Prostate gland (tissue), 2 donors: ENCODE measurements at regions not wholly inside any gene's neighbourhood (a gene's known extent, or its start where the extent isn't known, plus 50 kb on each side); places are given as distances from the start of the nearest gene placed in this dataset.

ENCODE experiments used
- DNase-seq: peaks from one replicate; pipeline ENCODE4 v3.0.0-alpha.2; 2019; ENCODE audit warnings: low spot score
- H3K27ac ChIP-seq, 2 donors: fragments of 200-600 bp; sonication (generic); 2 replicates each; pipeline ENCODE4 v1.5.1; 2017 to 2019
- H3K27me3 ChIP-seq: fragments of 200-600 bp; sonication (generic); replicated peaks from 2 replicates; pipeline ENCODE4 v1.5.1; 2019; ENCODE audit not compliant: insufficient read depth
- H3K36me3 ChIP-seq, 2 donors: fragments of 200-600 bp; sonication (generic); 1 replicate in 1 of 2; 2 replicates in 1 of 2; pipeline versions ENCODE4 v1.5.1 to v1.8.1; 2017 to 2019
- H3K4me1 ChIP-seq: fragments of 200-600 bp; sonication (generic); replicated peaks from 2 replicates; pipeline ENCODE4 v1.5.1; 2019
- H3K4me3 ChIP-seq, 2 donors: fragments of 200-600 bp; sonication (generic); 2 replicates each; pipeline ENCODE4 v1.5.1; 2017 to 2019
- H3K9me3 ChIP-seq: fragments of 200-600 bp; sonication (generic); 2 replicates; pipeline ENCODE4 v1.5.1; 2017
- POLR2A ChIP-seq: fragments of 450-650 bp; IDR thresholded peaks from one replicate; pipeline ENCODE4 v1.6.1; 2016; ENCODE audit warnings: antibody characterized with exemption, mild to moderate bottlenecking
- POLR2AphosphoS5 ChIP-seq: sonication (generic); formaldehyde crosslinking; IDR thresholded peaks from one replicate; pipeline ENCODE4 v1.6.1; 2017; ENCODE audit warnings: antibody characterized with exemption
- WGBS: methylation state at CpG from one replicate; pipeline ENCODE4 v1.1.5; 2018; 5-methylcytosine and 5-hydroxymethylcytosine counted together
- intact Hi-C: fragments of 100-400 bp; cut with DNase I; formaldehyde crosslinking; loops from one replicate; pipeline ENCODE4 v1.14.2; 2022
- TF ChIP-seq, protein P1 (sequence below), 4 experiments: fragments of 200-600 bp in 2 of 4; fragments of 450-650 bp in 2 of 4; sonication (generic) in 2 of 4; IDR thresholded peaks; 1 replicate in 3 of 4; 2 replicates in 1 of 4; pipeline ENCODE4 v1.5.1; 2016 to 2019; ENCODE audit warnings: antibody characterized with exemption in 4 of 4, mild to moderate bottlenecking in 2 of 4, moderate library complexity in 2 of 4

DNA sequence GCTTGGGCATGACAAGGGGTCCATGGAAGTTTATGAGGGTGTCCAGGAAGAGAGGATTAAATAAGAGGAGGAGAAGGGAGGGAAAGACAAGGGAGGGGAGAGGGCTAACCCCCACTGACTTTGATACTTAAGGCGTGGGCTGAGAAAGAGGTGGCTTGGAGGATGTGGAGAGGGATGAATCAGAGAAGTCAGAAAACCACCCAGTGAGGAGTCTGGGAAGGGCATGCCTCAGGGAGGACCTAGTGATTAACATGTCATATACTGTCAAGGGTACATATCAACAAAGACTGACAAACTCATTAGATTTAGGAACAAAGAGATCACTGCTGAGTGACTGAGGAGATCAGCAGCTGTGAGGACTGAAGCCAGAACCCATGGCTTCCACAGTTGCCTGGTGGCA, 145.4 kb downstream of the IRX5 start:
- Histone ChIP-seq H3K4me3 (no peak overlapping the region), H3K27me3 (no peaks in the 10 kb centered on the region), H3K27ac (no peak overlapping the region), H3K36me3 (no peaks in the 10 kb centered on the region), H3K9me3 (no peaks in the 10 kb centered on the region), H3K4me1 (no peaks in the 10 kb centered on the region)
- DNase-seq, result no peak
- TF ChIP-seq POLR2A (no peak), POLR2AphosphoS5 (no peak)
- TF ChIP-seq, protein P1, sequence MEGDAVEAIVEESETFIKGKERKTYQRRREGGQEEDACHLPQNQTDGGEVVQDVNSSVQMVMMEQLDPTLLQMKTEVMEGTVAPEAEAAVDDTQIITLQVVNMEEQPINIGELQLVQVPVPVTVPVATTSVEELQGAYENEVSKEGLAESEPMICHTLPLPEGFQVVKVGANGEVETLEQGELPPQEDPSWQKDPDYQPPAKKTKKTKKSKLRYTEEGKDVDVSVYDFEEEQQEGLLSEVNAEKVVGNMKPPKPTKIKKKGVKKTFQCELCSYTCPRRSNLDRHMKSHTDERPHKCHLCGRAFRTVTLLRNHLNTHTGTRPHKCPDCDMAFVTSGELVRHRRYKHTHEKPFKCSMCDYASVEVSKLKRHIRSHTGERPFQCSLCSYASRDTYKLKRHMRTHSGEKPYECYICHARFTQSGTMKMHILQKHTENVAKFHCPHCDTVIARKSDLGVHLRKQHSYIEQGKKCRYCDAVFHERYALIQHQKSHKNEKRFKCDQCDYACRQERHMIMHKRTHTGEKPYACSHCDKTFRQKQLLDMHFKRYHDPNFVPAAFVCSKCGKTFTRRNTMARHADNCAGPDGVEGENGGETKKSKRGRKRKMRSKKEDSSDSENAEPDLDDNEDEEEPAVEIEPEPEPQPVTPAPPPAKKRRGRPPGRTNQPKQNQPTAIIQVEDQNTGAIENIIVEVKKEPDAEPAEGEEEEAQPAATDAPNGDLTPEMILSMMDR (IDR thresholded peaks at IDR 0.05), result no peak
- intact Hi-C loops, result no loop called here
- 93% methylated on average over 1 of the region's 1 CpG for WGBS

DNA sequence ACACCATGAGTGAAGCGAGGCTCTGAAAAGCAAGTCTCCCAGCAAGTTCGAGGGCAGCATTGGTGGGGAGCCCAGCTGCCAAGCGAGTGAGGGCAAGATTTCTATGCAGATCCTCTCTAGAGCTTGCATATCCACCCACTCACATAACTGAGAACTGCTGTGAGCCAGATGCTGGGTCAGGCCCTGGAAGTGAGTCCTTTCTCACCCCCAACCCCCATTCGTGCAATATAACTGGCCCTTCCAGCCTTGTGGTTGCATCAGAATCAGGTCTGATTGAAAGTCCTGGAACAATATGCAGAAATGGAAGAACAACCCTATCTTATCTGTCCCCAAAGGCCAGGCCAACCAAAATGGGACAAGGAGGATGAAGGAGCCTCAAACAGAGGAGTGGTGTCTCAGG, 146.6 kb downstream of the IRX5 start:
- no peaks in the 10 kb centered on the region for H3K9me3 ChIP-seq
- TF ChIP-seq POLR2AphosphoS5, result no peak
- TF ChIP-seq, protein P1 (IDR thresholded peaks at IDR 0.05), result no peak
- TF ChIP-seq POLR2A, result no peak
- intact Hi-C loops, result no loop called here
- H3K36me3 ChIP-seq, result no peaks in the 10 kb centered on the region
- no peaks in the 10 kb centered on the region for H3K27me3 ChIP-seq
- 82% methylated on average over 4 of the region's 4 CpGs for WGBS
- DNase-seq, result no peak
- H3K4me3 ChIP-seq, result no peak overlapping the region
- no peak overlapping the region for H3K27ac ChIP-seq
- H3K4me1 ChIP-seq, result no peaks in the 10 kb centered on the region

DNA sequence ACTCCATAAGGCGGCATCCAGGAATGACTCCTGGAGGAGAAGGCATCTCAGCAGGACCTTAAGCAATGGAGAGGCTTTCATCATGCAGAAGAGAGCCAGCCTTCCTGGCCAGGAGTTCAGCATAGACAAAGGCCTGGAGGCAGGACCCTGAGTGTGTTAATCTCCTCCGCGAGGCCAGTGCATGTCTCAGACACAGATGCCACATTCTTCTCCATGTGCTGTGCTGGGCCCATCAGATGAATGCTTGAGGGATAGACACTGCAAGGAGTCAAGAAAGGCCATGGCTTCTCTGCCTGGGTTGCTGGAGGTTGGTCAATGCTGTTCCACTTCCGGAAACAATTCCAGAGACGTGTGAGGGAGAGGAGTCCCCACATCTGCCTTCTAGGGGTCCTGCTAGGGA, 147.5 kb downstream of the IRX5 start:
- Histone ChIP-seq H3K4me1 (no peaks in the 10 kb centered on the region), H3K4me3 (no peak overlapping the region), H3K36me3 (no peaks in the 10 kb centered on the region), H3K27me3 (no peaks in the 10 kb centered on the region), H3K9me3 (no peaks in the 10 kb centered on the region), H3K27ac (no peak overlapping the region)
- 98% methylated on average over 5 of the region's 5 CpGs for WGBS
- intact Hi-C loops, result no loop called here
- no peak for TF ChIP-seq POLR2AphosphoS5
- TF ChIP-seq, protein P1 (IDR thresholded peaks at IDR 0.05), result no peak
- TF ChIP-seq POLR2A, result no peak
- no peak for DNase-seq

DNA sequence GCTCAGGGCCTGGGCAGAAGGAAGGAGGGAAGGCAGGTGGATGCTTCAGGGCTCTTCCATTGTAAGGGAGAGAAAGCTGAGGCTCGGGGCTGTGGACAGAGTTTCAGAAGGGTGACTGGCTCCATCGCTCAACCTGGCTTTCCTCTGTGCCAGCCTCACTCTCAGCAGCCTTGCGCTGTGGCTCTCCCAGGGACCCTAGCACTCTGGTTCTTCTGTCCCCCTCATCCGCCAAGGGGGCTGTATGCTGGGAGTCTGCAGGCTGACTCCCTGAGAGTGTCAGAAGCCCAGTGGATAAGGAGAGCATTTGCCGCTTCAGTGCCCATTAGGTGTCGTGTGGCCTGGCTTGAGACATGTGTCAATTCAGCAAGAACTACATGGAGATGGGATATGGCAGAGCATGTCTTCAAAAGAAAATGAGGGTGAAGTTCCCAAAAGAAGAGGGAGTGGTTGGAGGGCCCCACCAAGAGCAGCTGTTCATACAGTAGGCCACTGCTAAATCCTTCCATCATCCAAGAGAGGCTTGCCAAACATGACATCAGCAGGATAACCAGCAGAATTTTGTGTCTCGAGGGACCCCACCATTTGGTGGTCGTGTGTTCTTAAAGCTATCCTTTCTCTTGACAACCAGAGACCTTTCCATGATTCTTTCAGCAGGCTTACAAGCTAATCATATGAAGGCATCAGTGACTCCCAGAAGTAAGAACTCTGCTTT, 148.2 kb downstream of the IRX5 start:
- H3K4me1 ChIP-seq, result no peaks in the 10 kb centered on the region
- no peak overlapping the region for H3K4me3 ChIP-seq
- no peak overlapping the region for H3K27ac ChIP-seq
- TF ChIP-seq, protein P1 (IDR thresholded peaks at IDR 0.05), result no peak
- no peak for TF ChIP-seq POLR2A
- no peak for TF ChIP-seq POLR2AphosphoS5
- no peak for DNase-seq
- no peaks in the 10 kb centered on the region for H3K36me3 ChIP-seq
- intact Hi-C loops, result no loop called here
- 90% methylated on average over 8 of the region's 8 CpGs for WGBS
- no peaks in the 10 kb centered on the region for H3K27me3 ChIP-seq
- H3K9me3 ChIP-seq, result no peaks in the 10 kb centered on the region
